Putamen (tissue), 1 donor: ENCODE measurements at regions not wholly inside any gene's neighbourhood (a gene's known extent, or its start where the extent isn't known, plus 50 kb on each side); places are given as distances from the start of the nearest gene placed in this dataset.

Experiments used
- DNase-seq: peaks from one replicate; pipeline ENCODE4 v3.0.0-alpha.2; 2016; ENCODE audit warnings: low spot score

DNA sequence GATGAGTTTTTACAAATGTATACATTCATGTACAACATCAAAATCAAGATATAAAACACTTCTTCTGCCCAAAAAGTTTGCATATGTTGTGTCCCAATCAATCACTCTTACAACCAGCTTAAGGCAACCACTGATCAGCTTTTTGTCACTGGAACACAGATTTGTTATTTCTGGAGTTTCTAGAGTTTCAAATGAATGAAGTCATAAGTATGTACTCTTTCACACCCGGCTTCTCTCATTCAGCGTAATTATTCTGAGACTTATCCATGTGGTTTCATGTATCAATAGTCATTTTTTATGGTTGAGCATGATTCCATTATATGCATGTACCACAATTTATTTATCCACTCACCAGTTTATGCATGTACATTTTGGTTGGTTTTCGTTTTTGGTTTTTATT, 53.0 kb upstream of the CORO2B start:
- DNase-seq, result no peak

DNA sequence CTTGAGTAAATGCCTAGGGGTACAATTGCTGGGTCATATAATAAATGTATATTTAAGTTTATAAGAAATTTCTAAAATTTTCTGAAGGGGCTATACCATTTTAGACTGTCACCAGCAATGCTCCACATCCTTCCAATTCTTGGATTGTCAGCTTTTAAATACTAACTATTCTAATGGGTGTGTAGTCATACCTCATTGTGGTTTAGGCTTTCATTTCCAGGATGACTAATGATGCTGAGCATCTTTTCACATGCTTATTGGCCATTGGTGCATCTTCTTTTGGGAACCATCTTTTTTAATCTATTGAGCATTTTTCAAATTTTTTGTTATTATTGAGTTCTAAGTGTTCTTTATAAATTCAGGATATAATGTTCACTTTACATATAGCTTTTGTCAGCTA, 52.5 kb upstream of the CORO2B start:
- DNase-seq, result no peak

DNA sequence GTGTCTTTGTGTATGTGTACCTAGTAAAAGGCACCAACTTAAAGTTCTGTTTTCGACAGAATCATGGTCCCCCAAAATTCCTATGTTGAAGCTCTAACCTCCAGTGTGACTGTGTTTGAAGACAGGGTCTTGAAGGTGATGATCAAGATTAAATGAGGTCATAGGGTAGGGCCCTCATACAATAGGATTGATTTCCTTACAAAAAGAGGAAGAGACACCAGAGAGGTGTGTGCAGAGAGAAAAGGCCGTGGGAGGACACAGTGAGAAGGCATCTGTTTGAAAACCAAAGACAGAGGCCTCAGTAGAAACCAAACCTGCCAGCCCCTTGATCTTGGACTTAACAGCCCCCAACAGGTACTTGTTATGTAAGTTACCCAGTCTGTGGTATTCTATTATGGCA, 52.0 kb upstream of the CORO2B start:
- DNase-seq, result no peak

DNA sequence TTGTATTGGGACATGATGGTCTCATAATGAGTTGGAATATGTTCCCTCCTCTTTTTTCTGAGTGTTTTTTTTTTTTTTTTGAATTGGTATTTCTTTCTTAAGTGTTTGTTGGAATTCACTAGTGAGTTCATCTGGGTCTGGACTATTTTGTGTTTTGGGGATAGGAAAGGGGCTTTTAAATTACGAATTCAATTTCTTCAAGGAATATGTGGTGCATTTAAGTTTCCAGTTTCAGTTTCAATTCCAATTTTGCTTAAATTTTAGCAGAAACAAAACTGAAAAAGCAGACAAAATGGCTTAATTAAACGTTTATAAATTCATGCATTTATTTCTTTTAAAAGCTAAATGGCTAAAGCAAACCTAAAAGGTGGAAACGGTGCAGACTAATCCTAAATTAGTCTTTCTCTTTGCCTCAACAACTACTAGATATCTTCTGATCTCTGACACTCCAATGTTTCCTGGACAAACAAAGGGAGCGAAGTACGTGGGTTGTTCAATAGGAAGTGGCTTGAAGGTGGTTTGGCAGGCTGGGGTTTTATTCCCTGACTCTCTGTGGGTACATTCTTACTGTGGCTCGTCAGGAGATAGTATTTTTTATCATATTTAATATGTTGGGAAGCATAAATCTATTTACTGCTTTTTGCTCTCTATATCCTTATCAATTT, 50.0 kb upstream of the CORO2B start:
- DNase-seq, result no peak
